ENCODE measurements at regions not wholly inside any gene's neighbourhood (a gene's known extent, or its start where the extent isn't known, plus 50 kb on each side); places are given as distances from the start of the nearest gene placed in this dataset.

DNA sequence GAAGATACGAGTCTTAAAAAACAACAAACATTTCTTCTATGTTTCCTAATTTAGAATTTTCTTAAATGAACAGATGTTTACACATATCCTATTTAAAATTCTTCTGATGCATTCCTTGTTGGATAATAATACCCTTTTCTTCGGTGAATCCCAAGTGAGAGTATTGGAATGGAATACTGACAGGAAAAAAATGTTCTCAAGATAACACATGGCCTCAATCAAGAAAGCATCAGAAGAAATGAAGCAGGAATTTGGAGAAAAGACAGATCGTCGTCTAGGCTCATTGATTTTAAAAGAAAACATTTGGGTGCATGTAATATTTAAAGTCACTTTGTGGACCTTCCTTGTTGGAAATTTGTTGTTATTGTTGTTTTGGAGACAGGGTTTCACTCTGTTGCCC is 196.9 kb upstream of the ANK2 start:
- no peak for DNase-seq

DNA sequence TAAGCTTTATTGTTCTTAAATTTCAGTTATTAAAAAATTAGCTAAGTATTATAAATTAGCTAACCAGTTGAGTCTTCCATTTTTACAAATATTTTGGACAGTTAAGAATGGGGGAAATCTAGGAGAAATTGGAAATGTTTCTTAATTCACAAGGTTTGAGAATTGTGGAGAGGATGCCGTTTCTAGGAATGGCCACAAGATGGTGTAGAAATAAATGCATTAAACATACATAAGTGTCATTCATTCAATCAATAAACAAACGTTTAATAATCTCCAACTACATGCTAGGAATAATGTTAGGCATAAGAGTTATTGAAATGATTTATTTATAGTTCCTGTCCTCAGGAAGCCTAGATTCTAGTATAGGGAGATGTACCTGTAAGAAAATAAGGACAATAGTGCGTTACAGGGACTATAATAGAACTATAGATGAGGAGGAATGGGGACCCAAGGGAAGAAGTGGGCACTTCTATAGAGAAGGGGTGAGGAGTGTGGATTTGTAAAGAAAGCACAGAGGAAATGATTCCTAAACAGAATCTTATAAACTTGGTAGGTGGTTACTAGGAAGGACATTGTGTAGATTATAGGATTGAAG is 195.7 kb upstream of the ANK2 start:
- DNase-seq: no peak

DNA sequence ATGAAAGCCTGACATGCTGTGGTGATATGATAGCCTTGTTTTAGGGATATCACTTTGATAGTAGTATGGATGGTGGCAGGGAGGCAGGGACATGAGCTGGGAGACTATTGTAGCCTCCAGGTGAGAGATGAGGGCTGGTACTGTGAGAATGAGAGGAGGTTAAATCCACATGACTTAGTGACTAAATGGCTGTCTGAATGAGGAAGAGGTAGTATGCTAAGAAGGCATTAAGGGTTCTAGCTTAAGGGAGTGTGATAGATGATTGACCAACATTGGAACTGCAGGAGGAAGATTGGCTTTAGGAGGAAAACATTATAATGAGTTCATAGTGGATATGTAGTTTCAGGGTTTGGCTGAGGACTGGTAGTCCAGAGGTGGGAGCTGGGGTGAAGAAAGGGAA is 195.0 kb upstream of the ANK2 start:
- no peak for DNase-seq

DNA sequence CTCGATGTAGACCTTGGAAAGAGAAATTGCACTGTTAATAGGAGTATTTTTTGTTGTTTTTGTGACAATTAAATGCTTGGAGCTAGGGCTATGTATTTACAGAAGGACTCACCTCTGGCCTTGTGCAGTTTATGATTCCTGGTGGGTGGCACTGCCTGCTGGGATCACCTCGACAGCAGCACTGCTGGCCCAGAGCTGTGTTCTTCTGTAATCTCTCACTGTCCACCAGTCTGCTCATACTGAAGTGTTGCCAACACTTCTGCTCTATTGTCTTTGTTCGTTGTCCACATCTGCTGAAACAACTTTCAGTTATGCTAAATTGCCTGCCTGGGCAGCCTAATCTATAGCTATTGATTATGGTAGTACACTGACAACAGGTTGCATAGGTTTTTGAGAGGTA is 194.4 kb upstream of the ANK2 start:
- DNase-seq: no peak

DNA sequence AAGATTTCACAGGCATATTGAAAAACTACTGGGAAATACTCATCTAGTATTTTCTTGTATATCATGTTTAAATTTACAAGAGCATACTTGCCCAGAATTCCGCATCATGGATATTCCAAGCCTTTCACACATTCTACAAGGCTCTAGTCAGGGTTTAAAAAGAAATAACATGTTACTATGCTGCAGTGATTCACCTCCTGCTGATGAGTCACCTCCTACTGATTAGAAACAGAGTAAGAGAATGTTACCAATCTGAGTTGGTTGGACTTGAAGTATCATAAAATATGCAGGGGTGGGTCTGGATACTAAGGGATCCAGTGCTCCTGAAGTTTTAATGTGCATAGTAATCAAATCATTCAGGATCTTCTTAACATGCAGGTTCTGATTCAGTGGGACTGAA is 192.0 kb upstream of the ANK2 start:
- DNase-seq: no peak

DNA sequence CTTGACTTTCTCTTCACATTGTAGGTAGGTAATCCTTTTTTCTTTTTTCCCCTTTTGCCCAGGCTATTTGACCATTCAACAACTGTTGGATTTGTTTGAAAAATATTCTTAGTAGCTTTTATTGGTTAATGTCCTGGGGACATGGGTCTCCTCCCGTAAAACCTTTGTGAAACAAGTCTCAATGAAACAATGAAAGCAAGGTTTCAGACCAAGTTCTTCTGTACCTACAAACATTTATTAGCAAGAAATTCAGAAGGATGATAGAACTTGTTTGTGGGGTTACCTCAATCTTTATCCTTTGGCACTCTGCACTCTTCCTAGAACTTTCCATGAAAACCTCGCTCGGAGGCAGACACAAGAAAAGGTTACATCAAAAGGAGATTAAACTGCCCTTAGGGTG is 190.7 kb upstream of the ANK2 start:
- DNase-seq: no peak

DNA sequence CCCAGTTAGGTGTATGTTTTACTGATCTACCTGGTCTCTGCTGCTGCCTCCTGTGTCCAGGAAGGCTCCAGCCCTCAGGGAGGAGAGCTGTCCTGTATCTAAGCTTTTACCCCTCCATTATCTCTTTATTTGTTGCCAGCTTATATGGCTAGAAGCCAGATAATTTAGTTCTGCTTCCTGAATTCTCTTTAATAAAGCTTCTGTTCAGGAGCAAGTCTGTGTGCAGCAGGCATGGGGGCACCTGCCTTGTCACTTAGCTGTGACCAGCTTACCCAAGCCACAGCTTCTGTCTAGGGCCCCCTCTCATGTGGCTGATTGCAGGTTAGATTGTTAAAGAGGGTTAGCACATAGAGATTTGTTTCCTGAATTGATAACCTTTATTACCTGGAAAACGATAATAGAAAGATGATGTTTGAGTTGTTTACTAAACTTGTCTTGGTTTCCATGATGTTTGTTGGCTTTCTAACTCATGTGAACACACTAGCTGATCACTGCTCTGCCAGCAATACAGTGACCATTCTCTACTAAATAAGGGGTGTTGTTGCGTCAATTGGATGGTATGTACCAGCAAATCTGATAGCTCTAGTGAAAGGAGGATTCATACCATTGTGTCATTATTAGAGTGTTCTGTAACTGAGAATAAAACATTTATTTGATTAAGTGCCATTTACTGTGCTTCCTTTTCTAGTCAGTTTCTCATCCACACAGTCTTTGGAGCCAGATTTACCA is 189.8 kb upstream of the ANK2 start:
- DNase-seq: no peak

DNA sequence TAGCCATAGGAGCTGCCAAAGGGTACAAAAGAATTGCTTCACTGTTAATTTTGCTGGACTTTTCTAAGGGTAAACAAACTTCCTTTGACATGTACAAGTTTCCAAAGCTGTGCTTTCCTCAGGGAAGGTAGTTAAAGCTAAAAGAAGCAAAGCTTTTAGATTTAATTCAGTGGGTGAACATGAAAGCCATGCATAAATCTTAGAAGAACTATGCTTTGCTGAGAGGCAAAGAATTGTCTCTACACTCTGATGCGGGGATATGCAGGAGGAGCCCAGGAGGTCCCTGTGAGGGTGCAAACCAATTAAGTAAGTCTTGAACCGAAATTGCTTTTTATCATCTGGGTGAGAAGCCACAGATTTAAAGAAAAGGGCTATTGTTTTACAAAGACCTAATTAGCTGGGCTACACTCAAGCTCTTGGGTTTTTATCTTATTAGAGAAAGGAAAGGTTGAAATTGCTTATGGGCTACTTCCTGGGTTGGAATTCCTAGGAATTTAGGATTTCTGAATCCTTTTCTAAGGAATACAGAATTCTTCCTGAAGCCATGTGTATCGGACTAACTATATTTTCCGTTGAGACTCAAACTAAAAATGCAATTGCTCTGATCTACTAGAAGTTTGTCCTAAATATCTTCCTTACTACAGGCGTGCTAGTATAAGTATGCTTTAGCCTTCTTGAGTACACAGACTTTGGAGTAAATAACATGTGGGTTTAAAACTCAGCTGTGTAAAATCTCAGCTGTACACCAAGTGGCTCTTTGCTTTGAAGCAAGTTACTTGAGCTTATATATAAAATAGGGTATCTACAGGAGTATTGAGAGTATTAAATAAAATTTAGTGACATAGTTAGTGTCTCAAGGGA is 188.4 kb upstream of the ANK2 start:
- no peak for DNase-seq

DNA sequence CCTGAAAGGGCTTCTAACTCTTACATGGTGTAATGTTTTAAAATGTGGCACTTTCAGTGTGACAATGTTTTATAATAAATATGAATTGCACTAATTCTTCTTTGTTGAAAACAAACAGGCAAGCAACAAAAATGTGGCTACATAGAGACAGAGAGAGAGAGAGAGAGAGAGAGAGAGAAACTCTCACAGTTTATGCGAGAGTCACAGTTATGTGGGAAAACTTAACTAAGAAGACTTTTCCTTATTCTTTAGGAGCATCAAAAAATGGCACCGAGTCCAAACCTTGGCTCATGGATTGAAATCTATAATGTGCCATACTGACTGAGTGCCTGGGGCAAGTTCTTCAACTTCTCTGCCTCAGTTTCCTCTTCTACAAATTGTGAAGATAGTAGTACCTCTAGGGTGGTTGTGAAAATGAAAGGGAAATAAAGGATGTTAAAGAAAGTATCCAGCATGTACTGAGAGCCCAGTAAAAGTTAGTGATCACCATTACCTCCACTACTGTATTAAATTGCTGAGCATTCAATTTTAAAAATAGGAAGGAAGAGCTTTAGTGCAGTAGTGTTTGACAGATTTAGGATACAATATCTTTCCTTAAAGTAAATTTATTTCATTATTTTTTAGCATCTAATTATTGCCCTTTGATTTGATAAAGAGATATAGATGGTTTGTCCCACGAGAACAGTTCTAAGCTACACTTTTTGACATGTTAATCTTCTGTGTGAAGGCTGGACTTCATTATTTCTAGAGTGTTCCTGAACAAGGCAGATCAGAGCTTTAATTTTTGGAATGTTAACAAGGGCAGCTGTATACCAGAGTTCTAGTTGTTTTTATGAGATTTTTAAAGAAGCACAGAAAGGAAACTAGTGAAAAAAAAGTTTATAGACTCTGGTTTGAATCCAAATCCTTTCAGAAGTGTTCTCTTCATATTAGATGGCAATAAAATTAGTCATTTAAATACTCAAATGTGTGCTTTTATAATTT is 187.5 kb upstream of the ANK2 start:
- no peak for DNase-seq

DNA sequence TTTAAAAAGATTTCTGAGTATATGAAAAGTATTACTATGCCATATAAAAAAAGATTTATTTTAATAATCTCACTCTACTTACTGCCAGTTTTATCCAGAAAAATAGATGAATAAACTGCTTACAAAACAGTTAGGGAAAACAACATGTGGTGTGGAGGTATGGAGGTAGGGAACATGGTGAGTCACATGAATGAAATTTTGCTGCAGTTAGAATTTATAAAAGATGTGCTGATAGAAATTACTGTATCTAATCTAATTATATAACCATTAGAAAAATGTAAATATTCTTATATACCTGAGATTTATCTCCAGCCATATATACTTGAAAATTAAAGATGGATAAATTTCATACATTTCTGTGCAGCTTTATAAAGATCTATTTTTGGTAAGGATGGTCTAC is 184.0 kb upstream of the ANK2 start:
- no peak for DNase-seq

DNA sequence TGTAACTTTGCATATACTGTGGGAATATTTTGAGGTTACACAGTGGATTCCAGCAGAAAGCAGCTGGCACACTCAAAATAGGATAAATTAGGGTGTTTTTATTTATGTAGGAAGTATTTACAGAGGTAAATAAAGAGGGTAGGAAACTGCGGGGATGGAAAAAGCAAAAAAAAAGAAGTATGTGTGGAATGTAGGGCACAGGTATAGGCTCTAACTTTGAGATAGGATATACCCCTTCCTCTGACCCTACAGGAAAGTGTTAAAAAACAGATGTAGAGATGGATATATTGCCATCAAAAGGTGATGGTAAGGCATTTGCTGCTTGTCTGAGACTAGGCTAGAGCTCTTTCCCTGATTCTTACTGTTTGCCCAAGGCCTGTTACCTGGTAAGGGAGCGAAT is 173.1 kb upstream of the ANK2 start:
- DNase-seq: no peak

DNA sequence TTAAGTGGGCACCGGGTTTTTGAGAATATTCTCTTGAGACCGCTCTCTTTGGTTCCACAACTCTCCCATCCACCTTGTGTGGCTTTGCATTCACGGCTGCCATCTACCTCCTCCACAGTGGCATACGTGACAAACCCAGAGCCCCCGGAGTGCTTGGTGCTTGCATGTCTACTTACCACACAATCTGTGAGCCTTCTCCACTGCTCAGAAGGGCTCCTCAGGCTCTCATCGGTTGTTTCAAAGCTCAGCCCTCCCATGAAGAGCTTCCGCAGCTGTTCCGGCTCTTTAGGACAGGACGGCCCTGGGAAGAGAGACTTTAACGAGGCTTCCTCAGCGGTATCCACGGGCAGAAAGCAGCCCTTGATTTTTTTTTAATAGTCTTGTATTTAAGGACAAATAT is 167.6 kb upstream of the ANK2 start:
- no peak for DNase-seq

DNA sequence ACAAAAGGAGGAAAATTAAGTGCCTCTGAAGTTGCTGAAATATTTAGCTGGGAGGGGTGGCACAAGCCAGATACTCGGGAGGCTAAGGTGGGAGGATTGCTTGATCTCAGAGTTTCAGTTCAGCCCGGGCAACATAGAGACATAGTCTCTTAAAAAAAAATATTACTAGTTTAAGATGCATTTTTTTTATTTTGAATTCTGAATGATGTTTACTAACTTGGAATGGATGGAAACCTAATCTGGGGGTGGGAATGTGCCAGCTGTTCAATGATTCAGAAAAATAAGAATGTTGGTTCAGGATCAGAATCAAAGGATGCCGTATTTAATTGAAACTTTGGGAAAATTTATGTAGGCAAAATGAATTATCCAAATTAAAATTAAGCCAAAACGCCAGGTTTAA is 167.2 kb upstream of the ANK2 start:
- DNase-seq: no peak

DNA sequence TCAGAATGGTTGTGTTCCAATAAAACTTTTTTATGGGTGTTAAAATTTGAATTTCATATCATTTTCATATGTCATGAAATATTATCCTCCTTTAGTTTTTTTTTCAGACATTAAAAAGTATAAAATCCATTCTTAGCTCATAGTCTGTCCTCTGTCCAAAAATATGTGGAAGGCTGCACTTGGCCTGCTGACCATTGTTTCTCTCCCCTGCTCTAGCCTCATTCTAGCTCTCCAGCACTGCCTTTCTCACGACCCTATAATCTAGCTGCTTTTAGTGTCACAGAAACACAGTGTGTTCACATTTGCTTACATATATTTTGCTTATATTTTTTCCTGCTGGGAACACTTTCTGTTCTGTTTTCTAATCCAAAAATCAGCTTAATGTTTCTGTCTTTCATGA is 165.0 kb upstream of the ANK2 start:
- no peak for DNase-seq

DNA sequence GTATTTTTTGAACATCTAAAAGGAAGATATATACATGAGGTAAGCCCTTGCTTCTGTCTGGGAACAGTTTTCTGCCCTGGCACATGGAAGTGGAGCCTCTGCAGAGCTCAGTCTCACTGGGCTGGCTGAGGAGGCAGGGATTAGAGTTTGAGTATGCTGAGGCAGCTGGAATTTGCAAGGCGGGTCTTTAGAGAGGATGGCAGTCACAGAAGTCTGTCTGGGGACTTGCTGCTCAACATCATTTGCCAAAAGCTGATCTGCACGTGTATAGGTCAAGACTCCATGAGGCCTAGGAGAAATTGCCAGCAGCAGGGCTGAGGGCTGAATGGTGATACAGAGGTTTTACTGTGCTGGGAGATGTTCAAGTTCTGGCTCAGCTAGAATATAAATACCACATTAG is 163.6 kb upstream of the ANK2 start:
- DNase-seq: no peak

DNA sequence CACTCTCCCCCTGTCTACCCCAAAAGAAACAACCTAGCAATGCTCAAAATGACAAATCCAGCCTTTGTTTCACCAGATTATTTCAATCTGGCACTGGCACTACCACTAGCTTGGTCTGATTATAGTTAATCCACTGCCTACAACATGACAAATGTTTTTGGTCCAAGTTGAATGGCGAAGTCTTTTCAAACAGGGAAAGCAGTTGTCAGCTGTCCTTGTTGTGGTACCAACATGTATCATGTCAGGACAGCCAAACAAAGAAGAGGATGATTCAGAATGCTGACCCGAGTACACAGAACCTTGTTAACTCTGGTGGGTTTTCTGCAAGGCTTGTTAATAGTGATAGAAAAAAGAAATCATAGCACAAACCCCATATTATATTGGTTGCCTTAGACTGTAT is 160.8 kb upstream of the ANK2 start:
- DNase-seq: no peak

DNA sequence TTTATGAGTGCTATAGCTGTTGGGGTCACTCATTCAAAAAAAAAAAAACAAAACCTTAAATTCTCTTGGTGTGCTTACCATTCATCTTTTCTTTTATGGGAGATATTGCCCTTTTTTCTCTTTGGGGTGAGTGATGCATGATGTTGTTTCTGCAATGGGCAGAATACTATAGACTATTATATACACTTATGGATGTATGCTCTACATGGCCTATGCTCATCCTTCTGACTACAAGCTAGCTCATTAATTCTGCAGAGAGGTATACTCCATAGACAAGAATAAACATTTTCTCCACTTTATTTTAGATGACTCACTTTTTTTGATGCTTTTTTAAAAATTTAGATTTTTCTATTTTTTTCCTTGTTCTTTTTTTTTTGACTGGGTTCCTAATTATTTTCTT is 160.3 kb upstream of the ANK2 start:
- DNase-seq: no peak

DNA sequence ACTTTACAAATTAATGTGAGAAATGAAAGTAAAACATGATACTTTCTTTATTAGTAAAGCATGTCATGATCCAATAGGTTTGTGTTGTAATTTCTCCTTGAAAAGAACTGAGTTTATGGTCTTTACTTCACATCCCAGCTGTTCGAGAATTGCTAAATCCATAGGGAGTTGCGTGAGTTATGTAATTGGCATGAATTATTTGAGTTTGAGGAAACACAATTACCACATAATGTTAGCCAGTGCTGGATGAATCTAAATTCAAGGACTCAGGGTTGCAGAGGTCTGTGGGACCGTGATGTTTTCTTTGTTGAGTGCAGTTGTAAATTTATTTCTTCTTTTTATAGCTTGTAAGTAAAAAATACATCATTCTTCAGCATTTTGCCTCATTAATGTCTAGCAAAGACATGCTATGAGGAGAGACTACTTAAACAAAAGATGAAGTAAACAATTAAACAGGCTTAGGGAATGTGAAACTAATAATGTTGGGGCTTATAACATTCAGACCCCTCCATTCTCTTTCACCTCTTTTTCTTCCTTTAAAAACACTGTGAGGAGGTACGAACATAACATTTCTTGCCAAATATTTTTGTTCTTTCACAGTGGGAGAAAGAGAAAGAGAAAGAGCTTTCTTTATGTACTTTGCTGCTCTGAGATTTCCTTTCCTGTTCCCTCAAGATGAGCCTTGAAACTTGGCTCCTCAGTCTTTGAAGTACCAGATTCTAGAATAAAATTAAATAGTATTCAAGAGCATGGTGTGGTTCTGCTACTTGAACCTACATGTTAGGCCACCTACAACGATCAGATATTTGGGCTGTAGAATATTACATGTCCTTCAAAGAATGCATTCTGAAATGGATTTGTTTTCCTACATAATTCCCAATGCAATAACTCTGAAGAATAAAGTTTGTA is 159.6 kb upstream of the ANK2 start:
- no peak for DNase-seq

DNA sequence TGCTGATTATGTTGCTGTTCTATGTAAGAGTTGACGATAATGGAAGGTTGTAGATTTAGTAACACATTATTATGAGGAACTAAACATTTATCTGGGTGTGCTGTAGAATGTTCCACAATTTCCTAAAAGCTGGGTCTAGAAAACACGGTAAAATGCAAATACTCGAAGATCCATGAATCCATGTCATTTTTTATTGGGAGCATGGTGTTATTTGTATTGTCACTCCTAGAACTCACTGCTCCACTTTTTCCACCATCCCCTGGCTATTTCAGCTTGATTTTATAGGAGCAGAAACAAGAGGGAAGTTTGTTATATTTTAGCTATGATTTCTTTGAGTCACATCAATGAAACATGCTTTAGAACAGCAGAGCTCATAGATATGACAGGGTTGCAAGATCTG is 155.0 kb upstream of the ANK2 start:
- no peak for DNase-seq

DNA sequence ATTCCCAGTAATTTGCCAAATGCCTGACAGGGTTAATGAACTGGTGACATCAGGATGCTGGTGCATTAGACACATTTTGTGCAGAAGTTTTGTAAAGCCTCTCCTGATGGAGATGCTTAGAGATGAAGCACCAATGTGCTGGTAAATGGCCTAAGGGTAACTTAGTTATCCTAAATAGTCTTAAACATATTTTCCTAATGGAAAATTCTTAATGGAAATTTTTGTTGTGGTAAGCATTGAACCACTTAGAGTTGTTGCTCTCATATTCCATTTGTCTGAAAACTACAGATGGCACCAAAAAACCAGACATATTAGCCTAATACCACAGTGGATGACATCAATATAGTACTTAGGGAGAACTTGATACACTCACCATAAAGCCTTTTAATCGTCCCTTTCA is 154.5 kb upstream of the ANK2 start:
- DNase-seq: no peak

DNA sequence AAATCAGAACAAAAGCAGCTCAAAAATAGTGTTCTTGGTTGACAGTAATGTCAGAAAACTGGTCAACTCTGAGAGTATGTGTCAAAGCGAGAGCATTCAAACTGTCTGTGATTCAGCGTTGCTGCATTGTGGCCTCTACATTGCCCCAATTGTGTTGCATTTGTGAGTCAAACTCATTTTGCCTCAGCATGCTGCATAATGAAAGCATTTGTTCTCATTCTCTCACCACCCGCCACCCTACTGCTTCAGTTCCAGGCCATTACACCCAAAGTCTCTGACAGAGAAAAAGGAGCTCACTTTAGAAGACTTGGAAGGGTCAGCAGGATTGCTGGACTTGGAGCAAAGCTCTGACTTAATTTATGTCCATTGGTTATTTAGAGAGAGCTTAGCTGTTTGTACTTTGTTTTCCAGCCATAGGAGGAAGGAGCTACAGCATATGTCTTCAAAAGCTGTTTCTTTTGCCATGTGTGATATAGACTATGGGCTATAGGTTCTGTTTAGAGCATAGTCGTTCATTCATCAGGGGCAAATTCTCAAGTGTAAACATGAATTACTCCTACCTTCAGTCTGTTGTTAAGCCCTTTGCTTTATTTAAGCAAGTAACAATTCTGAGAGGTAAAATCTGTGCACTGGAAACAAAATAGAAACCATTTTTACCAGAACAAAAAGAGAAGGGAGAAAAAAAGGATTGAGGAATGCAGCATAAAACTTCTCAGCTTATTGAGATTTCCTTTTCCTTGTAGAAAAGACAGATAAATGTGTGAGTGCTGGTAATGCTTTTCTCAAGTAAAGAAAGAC is 153.4 kb upstream of the ANK2 start:
- no peak for DNase-seq
